Activated CD4-positive, alpha-beta T cell treated with anti-CD3 and anti-CD28 coated beads, Interleukin-2, amount 50 U/mL, for 4 hours (primary cell): ENCODE measurements at regions not wholly inside any gene's neighbourhood (a gene's known extent, or its start where the extent isn't known, plus 50 kb on each side); places are given as distances from the start of the nearest gene placed in this dataset.

Experiments
- DNase-seq, 2 experiments: peaks; one replicate each; pipeline ENCODE4 v3.0.0-alpha.2; 2020

GRCh38 chr10:78817361-78817760, 251.4 kb upstream of the ZMIZ1 start:
- DNase-seq: no peak

- no peak for DNase-seq
Observed at GRCh38 chr10:78817804-78818203, 251.0 kb upstream of the ZMIZ1 start.

- DNase-seq: no peak
Observed at GRCh38 chr10:78819361-78820006, 249.3 kb upstream of the ZMIZ1 start.

GRCh38 chr10:78820007-78820362, 248.8 kb upstream of the ZMIZ1 start:
- no peak for DNase-seq

GRCh38 chr10:78821052-78821451, 247.7 kb upstream of the ZMIZ1 start:
- no peak for DNase-seq

GRCh38 chr10:78828647-78829539, 239.9 kb upstream of the ZMIZ1 start:
- no peak for DNase-seq

- no peak for DNase-seq
Observed at GRCh38 chr10:78829565-78829964, 239.2 kb upstream of the ZMIZ1 start.

GRCh38 chr10:78830062-78830975, 238.4 kb upstream of the ZMIZ1 start:
- DNase-seq: no peak

- no peak for DNase-seq
Observed at GRCh38 chr10:78830976-78831375, 237.8 kb upstream of the ZMIZ1 start.

GRCh38 chr10:78831461-78831860, 237.3 kb upstream of the ZMIZ1 start:
- no peak for DNase-seq

GRCh38 chr10:78832281-78832680, 236.5 kb upstream of the ZMIZ1 start:
- no peak for DNase-seq

- DNase-seq: no peak
Observed at GRCh38 chr10:78838141-78838657, 230.6 kb upstream of the ZMIZ1 start.

GRCh38 chr10:78843495-78843894, 225.3 kb upstream of the ZMIZ1 start:
- no peak for DNase-seq

- DNase-seq: no peak
Observed at GRCh38 chr10:78844960-78845607, 223.7 kb upstream of the ZMIZ1 start.

- DNase-seq: no peak
Observed at GRCh38 chr10:78846071-78846470, 222.7 kb upstream of the ZMIZ1 start.

GRCh38 chr10:78846760-78847159, 222.0 kb upstream of the ZMIZ1 start:
- DNase-seq: no peak

GRCh38 chr10:78847485-78847884, 221.3 kb upstream of the ZMIZ1 start:
- no peak for DNase-seq

- no peak for DNase-seq
Observed at GRCh38 chr10:78849115-78849514, 219.7 kb upstream of the ZMIZ1 start.

- DNase-seq: no peak
Observed at GRCh38 chr10:78849731-78850130, 219.0 kb upstream of the ZMIZ1 start.

GRCh38 chr10:78850644-78851435, 217.9 kb upstream of the ZMIZ1 start:
- no peak for DNase-seq

- DNase-seq: no peak
Observed at GRCh38 chr10:78851647-78852046, 217.1 kb upstream of the ZMIZ1 start.
